Dendritic cell treated with granulocyte-macrophage colony-stimulating factor and Interleukin-4, amounts not matched to agents 40 ng/mL and 50 ng/mL, for 4 days (primary cell): ENCODE measurements at regions not wholly inside any gene's neighbourhood (a gene's known extent, or its start where the extent isn't known, plus 50 kb on each side); places are given as distances from the start of the nearest gene placed in this dataset.

Experiments used
- H3K27ac Mint-ChIP-seq: one replicate; pipeline ENCODE4 v1.8.0; 2022; ENCODE audit warnings: mild to moderate bottlenecking, mixed read lengths
- H3K27me3 Mint-ChIP-seq: one replicate; pipeline ENCODE4 v1.8.0; 2022; ENCODE audit warnings: mild to moderate bottlenecking, mixed read lengths
- H3K36me3 Mint-ChIP-seq: one replicate; pipeline ENCODE4 v1.8.0; 2022; ENCODE audit warnings: low read depth, mixed read lengths
- H3K4me1 Mint-ChIP-seq: one replicate; pipeline ENCODE4 v1.8.0; 2022; ENCODE audit warnings: low read depth, mixed read lengths
- H3K4me3 Mint-ChIP-seq: one replicate; pipeline ENCODE4 v1.8.0; 2022; ENCODE audit warnings: mild to moderate bottlenecking, moderate library complexity, mixed read lengths
- H3K9me3 Mint-ChIP-seq: one replicate; pipeline ENCODE4 v1.8.0; 2022; ENCODE audit warnings: mixed read lengths
- intact Hi-C: fragments of 100-400 bp; cut with micrococcal nuclease; formaldehyde crosslinking; loops from one replicate; pipeline ENCODE4 v1.15.0; 2022

DNA sequence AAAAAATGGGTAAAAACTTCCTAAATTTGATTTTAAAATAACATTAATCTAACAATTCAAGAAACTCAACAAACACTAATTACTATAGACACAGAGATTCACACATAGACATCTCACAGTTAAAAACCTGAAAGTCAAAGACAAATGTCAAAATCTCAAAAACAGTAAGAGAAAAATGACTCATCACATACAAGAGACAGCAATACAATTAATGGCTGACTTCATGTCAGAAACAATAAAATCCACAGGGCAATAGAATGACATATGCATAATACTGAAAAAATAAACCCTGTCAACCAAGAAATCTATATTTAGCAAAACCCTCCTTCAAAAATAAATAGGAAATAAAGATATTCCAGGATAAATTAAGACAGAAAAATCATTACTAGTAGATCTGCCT is 200.4 kb downstream of the CEMIP2 start:
- no peaks in the 10 kb centered on the region for H3K36me3 Mint-ChIP-seq
- H3K4me1 Mint-ChIP-seq: peaks cover 6% of the 10 kb centered on the region
- intact Hi-C loops: no loop called here
- no peaks in the 10 kb centered on the region for H3K9me3 Mint-ChIP-seq
- no peak overlapping the region for H3K27ac Mint-ChIP-seq
- no peak overlapping the region for H3K4me3 Mint-ChIP-seq
- H3K27me3 Mint-ChIP-seq: no peaks in the 10 kb centered on the region

DNA sequence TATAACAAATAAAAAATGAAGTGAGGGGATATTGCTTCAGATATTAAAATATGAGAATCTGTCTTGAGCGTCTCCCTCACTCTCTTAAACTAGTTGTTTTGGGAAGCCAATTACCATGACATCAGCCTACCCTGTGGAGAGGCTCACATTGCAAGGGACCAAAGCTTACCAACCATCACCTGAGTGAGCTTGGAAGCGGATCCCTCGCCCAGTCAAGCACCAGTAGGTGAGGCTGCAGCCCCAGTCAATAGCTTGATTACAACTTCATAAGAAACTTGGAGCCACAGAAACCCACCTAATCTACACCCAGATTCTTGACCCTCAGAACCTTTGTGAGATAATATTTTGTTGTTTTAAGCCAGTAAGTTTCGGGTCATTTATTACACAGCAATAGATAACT is 206.2 kb downstream of the CEMIP2 start:
- H3K9me3 Mint-ChIP-seq: no peaks in the 10 kb centered on the region
- no peaks in the 10 kb centered on the region for H3K27me3 Mint-ChIP-seq
- H3K27ac Mint-ChIP-seq: no peak overlapping the region
- H3K4me3 Mint-ChIP-seq: no peak overlapping the region
- H3K4me1 Mint-ChIP-seq: no peaks in the 10 kb centered on the region
- H3K36me3 Mint-ChIP-seq: no peaks in the 10 kb centered on the region
- intact Hi-C loops: no loop called here

DNA sequence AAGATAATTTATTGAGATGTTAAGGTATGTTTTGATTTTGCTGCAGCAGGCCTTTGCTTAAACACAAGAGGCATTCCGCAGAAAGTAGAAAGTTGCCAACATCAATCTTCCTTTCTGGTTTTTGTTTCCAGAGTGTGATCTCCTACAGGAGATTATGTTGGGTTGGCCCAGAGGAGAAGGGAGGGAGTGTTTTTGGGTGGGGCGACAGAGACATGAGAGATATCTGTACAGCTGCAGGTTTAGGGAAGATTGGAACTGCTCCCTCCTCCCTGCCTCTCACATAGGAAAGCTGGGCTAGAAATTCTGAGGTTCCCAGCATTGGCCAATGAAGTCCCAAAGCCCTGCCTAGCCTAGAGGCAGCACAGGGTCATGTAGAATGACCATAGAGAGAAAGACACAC is 211.0 kb downstream of the CEMIP2 start:
- no peak overlapping the region for H3K27ac Mint-ChIP-seq
- intact Hi-C loops: no loop called here
- no peaks in the 10 kb centered on the region for H3K4me1 Mint-ChIP-seq
- peaks cover 8% of the 10 kb centered on the region for H3K27me3 Mint-ChIP-seq
- no peaks in the 10 kb centered on the region for H3K9me3 Mint-ChIP-seq
- H3K36me3 Mint-ChIP-seq: no peaks in the 10 kb centered on the region
- no peak overlapping the region for H3K4me3 Mint-ChIP-seq

DNA sequence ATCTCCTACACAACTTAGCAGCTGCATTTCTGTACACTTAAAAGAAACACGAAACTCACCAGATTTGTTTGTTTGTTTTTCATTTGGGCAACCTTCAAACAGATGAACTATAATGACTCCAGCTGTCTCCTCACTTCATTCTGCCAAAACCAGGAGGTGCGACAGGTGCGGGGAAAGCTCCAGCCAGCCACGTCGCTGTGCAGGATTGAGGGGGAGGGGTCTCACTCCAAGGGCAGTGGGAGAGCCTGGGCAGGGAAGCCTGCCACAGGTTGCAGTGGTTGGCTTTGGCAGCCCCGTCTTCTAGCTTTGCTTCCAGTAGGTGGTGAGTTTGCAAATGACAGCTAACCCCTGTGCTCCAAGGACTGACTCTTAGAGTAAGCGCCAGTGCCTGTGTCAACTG is 215.8 kb downstream of the CEMIP2 start:
- H3K9me3 Mint-ChIP-seq: no peaks in the 10 kb centered on the region
- H3K27me3 Mint-ChIP-seq: peaks cover 17% of the 10 kb centered on the region
- intact Hi-C loops: no loop called here
- H3K36me3 Mint-ChIP-seq: no peaks in the 10 kb centered on the region
- no peak overlapping the region for H3K4me3 Mint-ChIP-seq
- H3K27ac Mint-ChIP-seq: no peak overlapping the region
- peaks cover 8% of the 10 kb centered on the region for H3K4me1 Mint-ChIP-seq

DNA sequence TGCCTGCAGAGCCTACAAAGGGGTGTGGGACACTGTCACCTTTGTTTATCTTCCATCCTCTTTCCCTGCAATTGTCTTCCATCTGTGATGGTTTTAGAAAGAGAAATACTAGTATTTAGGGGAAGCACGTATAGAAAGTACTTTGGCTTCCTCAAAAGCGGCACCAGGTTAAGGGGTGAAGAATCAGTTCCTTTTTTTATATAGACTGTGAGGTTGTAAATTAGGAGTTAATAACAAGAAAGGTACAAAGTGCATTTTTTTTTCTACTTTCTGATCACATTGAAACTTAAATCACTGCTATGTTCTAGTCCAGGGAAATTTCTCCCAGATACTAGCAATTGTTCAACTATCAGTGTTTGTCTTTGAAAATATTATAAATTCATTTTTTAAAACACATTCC is 219.3 kb downstream of the CEMIP2 start:
- H3K9me3 Mint-ChIP-seq: no peaks in the 10 kb centered on the region
- intact Hi-C loops: no loop called here
- peaks cover 8% of the 10 kb centered on the region for H3K4me1 Mint-ChIP-seq
- peaks cover 19% of the 10 kb centered on the region for H3K27me3 Mint-ChIP-seq
- H3K36me3 Mint-ChIP-seq: no peaks in the 10 kb centered on the region
- no peak overlapping the region for H3K4me3 Mint-ChIP-seq
- H3K27ac Mint-ChIP-seq: no peak overlapping the region

DNA sequence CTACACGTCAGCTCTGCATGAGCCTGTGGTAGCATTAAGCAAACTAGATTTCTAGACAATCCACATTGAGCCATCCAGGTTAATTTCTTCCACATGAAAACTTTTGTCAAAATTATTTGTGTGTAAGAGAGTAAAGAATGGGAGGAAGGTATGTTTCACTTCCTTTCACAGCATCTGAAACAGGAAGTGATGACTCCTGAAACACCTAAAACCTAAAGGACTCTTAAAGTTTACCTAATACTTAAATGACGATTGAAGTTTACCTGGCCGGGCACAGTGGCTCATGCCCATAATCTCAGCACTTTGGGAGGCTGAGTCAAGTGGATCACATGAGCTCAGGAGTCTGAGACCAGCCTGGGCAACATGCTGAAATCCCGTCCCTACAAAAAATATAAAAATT is 223.8 kb downstream of the CEMIP2 start:
- Mint-ChIP-seq H3K27me3 (peaks cover 5% of the 10 kb centered on the region), H3K4me1 (peaks cover 8% of the 10 kb centered on the region), H3K27ac (no peak overlapping the region), H3K36me3 (no peaks in the 10 kb centered on the region), H3K4me3 (no peak overlapping the region), H3K9me3 (no peaks in the 10 kb centered on the region)
- intact Hi-C loops: no loop called here

DNA sequence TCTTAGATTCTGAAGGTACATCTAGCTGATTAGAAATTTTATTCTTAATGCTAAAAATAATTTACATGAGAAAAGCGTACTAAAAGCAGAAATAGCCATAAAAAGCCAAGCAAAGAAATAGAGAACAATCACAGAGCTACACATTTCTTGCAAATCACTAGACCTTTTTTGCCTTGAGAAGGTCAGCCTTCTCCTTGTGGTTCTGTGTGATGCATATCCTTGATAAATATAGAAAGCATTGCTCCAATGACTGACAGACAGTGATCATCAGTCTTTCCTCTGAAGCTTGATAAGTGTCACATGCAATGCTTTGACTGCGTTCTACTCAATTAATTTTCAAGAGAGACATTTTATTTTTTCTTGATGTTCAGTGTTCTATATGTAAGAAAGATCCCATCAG is 226.9 kb downstream of the CEMIP2 start:
- Mint-ChIP-seq H3K27me3 (no peaks in the 10 kb centered on the region), H3K4me1 (no peaks in the 10 kb centered on the region), H3K36me3 (no peaks in the 10 kb centered on the region), H3K9me3 (no peaks in the 10 kb centered on the region), H3K27ac (no peak overlapping the region), H3K4me3 (no peak overlapping the region)
- intact Hi-C loops: no loop called here

DNA sequence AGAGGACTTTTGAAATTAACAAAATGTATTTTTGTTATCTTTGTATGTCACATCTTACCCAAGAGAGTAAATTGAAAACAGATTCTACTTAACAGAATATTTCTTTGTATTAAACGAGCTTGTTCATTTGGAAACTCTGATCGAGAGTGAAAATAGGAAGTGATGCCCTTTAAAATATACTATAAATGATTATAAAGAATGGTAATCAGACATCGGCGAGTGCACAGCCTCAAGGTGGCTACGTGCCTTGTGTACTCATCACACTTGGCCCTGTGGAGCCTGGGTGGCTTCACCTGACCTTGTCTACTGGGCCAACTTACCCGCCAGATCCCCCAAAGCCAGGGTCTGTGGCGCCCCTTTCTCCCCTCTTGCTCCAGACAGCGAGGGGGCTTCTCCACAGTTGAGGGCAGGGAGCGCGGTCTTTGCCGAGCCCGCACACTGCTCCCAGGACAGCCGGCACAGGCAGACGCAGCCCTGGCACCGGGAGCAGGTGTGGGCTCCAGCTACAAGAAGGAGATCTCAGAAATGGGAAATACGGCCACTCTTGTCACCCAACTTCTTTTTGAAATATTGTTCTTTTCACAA is 243.2 kb downstream of the CEMIP2 start:
- H3K27me3 Mint-ChIP-seq: no peaks in the 10 kb centered on the region
- intact Hi-C loops: no loop called here
- H3K9me3 Mint-ChIP-seq: no peaks in the 10 kb centered on the region

DNA sequence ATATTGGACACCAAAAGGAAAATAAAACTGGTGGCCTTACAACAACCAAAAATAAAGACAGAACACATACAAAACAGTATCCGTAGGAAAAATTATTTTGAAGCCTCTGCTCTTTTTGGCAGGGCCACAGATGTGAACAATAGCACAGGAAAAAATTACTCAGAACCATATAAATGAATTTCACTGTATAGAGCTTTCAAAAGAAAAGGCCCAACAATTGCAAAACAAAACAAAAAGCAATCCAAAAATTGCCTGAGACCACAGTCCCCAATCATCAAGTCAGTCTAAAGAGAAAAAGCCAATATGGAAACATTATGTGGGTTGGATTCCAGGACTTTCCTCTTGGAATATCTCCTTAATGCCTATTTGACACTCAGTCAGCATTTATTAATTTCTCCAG is 243.8 kb downstream of the CEMIP2 start:
- H3K27me3 Mint-ChIP-seq: no peaks in the 10 kb centered on the region
- no peaks in the 10 kb centered on the region for H3K9me3 Mint-ChIP-seq
- intact Hi-C loops: no loop called here
- H3K4me3 Mint-ChIP-seq: no peak overlapping the region
- H3K27ac Mint-ChIP-seq: no peak overlapping the region
- no peaks in the 10 kb centered on the region for H3K36me3 Mint-ChIP-seq
- H3K4me1 Mint-ChIP-seq: peaks cover 5% of the 10 kb centered on the region

More for the DNA sequence above, 243.2 kb downstream of the CEMIP2 start:
- no peak overlapping the region for H3K4me3 Mint-ChIP-seq
- no peaks in the 10 kb centered on the region for H3K36me3 Mint-ChIP-seq
- H3K27ac Mint-ChIP-seq: no peak overlapping the region
- H3K4me1 Mint-ChIP-seq: peaks cover 5% of the 10 kb centered on the region

DNA sequence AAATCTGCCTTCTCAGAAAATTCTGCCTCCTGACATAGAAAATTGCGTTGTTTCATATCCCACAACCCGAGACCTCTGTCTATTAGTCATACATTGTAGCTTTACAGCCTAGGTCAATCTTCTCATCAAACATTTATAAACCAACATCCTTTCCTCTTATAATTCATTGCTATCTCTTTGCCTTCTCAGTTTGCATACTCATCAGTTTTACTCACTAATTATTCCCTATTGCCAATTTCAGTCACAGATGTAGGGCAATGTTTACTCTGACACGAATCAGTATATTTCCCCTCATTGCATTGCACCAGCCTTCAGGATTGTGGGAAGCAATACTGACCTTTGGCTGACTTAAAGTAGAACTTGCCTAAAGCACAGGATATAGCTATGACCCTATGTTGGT is 247.2 kb downstream of the CEMIP2 start:
- Mint-ChIP-seq H3K27ac (no peak overlapping the region), H3K9me3 (no peaks in the 10 kb centered on the region), H3K4me1 (peaks cover 6% of the 10 kb centered on the region), H3K27me3 (no peaks in the 10 kb centered on the region), H3K36me3 (no peaks in the 10 kb centered on the region), H3K4me3 (no peak overlapping the region)
- intact Hi-C loops: no loop called here

DNA sequence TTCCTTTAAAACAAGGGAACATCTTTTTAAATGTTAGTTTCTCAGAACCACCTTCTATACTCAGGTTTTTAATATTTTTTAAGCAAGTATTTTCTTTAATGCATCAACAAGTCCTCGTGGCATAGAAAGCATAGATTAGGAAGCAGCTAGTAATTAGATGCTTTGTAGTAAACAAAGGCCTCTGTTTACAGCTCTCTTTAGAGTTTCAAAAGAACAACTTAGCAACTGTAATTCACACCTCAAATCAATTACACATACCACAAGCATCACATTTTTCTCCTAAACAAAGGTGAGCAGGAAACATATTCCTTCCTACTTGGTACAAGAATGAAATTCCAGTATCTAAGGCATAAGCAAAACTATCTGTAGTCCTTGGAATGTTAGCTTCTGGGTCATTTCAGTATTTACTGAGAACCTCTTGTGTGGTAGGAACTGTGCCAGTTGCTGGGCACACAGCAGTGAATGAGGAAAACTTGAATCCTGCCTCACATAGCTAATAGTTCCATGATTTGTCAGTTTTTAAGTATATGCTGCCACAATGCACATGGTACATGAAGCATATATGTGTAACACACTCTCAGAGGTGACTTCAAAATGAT is 249.1 kb downstream of the CEMIP2 start:
- Mint-ChIP-seq H3K9me3 (no peaks in the 10 kb centered on the region), H3K36me3 (no peaks in the 10 kb centered on the region), H3K27me3 (no peaks in the 10 kb centered on the region), H3K27ac (no peak overlapping the region), H3K4me1 (peaks cover 6% of the 10 kb centered on the region), H3K4me3 (no peak overlapping the region)
- intact Hi-C loops: no loop called here

DNA sequence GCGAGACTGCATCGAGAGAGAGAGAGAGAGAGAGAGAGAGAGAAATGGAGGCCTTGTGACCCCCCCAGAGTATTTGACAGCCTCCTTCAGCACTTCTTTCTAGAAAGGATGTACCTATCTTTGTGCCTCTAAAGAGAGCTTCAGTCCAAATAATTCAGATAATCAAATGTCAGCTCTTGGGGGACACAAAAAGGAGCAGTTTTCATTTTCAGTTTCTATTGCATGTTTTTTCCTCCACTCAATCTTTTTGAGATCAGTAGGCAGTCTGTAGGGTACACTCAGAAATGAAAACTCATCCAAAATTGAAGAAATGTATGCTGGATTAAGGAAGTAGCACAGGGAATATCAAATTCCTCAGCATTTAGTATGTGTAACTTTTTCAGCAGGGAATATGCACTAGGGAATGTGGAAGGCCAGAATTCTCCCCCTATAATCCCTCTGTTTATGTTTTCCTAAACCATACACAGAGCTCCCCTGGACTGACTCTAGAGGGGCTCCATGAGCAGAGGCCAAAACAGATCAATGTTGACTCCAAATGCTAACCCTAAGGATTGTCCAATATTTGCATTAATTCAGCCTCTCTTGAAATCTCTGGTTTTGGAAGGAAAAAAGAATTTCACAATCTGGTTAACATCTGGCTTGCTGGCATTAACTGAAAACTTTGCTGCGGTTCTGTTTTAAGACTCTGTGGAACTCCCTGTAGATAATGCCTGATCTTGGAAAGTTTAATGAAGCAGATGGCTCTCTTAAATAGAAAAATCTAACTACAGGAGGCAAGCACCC is 250.1 kb downstream of the CEMIP2 start:
- intact Hi-C loops: no loop called here
- Mint-ChIP-seq H3K4me3 (no peak overlapping the region), H3K27me3 (no peaks in the 10 kb centered on the region), H3K27ac (no peak overlapping the region), H3K36me3 (no peaks in the 10 kb centered on the region), H3K4me1 (peaks cover 6% of the 10 kb centered on the region), H3K9me3 (no peaks in the 10 kb centered on the region)

DNA sequence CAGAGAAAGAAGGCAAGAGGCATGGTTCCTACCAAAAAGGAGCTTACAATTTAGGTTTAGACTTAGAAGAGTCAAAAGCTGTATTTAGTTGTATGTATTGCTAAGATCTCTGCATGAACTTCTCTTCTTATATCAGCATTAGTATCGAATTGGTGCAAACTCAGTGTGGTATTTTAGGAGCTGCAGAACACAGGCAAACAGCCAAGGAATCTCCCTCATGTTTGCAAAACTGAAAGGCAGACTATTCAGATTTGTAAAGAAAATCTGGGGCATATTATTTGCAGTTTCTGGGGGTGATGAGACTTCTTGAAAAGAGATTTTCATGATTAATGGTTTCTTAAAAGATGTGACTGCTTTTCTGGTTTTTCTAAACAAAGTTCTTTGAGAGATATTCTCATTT is 252.7 kb downstream of the CEMIP2 start:
- Mint-ChIP-seq H3K9me3 (peaks cover 3% of the 10 kb centered on the region), H3K27me3 (no peaks in the 10 kb centered on the region), H3K4me1 (peaks cover 6% of the 10 kb centered on the region), H3K4me3 (no peak overlapping the region), H3K36me3 (no peaks in the 10 kb centered on the region), H3K27ac (no peak overlapping the region)
- intact Hi-C loops: no loop called here

DNA sequence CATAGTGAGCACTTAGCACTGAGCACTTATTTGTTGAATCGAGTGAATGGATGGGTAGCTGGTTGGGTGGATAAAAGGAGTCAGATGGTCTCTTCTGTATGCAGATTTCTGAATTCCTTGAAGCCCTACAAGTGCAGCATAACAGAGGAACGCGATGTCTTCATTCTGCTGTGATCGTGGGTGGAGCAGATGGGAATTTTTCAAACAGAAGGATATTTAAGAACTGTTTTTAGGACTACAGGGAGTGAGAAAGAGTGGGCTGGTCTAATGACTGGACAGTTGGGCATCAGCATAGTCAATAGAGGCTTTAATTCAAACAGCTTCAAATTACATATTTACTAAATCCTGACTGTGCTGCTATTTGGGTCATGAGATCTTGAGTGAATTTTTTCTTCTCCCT is 253.2 kb downstream of the CEMIP2 start:
- intact Hi-C loops: no loop called here
- no peaks in the 10 kb centered on the region for H3K27me3 Mint-ChIP-seq
- peaks cover 6% of the 10 kb centered on the region for H3K4me1 Mint-ChIP-seq
- H3K4me3 Mint-ChIP-seq: no peak overlapping the region
- peaks cover 9% of the 10 kb centered on the region for H3K9me3 Mint-ChIP-seq
- H3K36me3 Mint-ChIP-seq: no peaks in the 10 kb centered on the region
- H3K27ac Mint-ChIP-seq: no peak overlapping the region
